HG02884 (cell line): ENCODE measurements at regions not wholly inside any gene's neighbourhood (a gene's known extent, or its start where the extent isn't known, plus 50 kb on each side); places are given as distances from the start of the nearest gene placed in this dataset.
A peak's percentile ranks its signal among the peaks of the same experiment; 100 is the strongest.

Experiments
- ATAC-seq: cut with Tn5 transposase; IDR thresholded peaks from one replicate; pipeline ENCODE4 v1.9.1; 2021; ENCODE audit warnings: mild to moderate bottlenecking, moderate library complexity; ENCODE audit not compliant: unreplicated experiment

GRCh38 chr15:97899981-97900380 lies 60.5 kb upstream of the ARRDC4 start:
- ATAC-seq: no peak

GRCh38 chr15:97902140-97902780 lies 58.2 kb upstream of the ARRDC4 start:
- no peak for ATAC-seq

- no peak for ATAC-seq
Measured at GRCh38 chr15:97903560-97903959, 56.9 kb upstream of the ARRDC4 start.

GRCh38 chr15:97903971-97904572 lies 56.4 kb upstream of the ARRDC4 start:
- ATAC-seq: no peak

GRCh38 chr15:97909291-97909891 lies 51.1 kb upstream of the ARRDC4 start:
- peak; percentile 96 for ATAC-seq
